Neural crest cell (in vitro differentiated cells): ENCODE measurements at regions not wholly inside any gene's neighbourhood (a gene's known extent, or its start where the extent isn't known, plus 50 kb on each side); places are given as distances from the start of the nearest gene placed in this dataset.

Experiments used
- DNase-seq: peaks from one replicate; pipeline ENCODE4 v3.0.0; 2021; ENCODE audit warnings: low read depth, mixed read lengths, low spot score
- H3K27ac Mint-ChIP-seq: one replicate; pipeline ENCODE4 v1.8.0; 2021; ENCODE audit warnings: mild to moderate bottlenecking, mixed read lengths; ENCODE audit not compliant: unreplicated experiment
- H3K27me3 Mint-ChIP-seq: 2 replicates; pipeline ENCODE4 v1.8.0; 2021; ENCODE audit warnings: low read depth, mild to moderate bottlenecking, mixed read lengths
- H3K36me3 Mint-ChIP-seq: 2 replicates; pipeline ENCODE4 v1.8.0; 2021; ENCODE audit warnings: low read depth, mild to moderate bottlenecking, mixed read lengths
- H3K4me1 Mint-ChIP-seq: 2 replicates; pipeline ENCODE4 v1.8.0; 2021; ENCODE audit warnings: mixed read lengths
- H3K4me3 Mint-ChIP-seq: one replicate; pipeline ENCODE4 v1.8.0; 2021; ENCODE audit warnings: mild to moderate bottlenecking, mixed read lengths
- H3K9me3 Mint-ChIP-seq: 2 replicates; pipeline ENCODE4 v1.8.0; 2021; ENCODE audit warnings: mixed read lengths
- TF ChIP-seq, protein P1 (sequence below): fragments of 200-600 bp; sonication (generic); conservative IDR thresholded peaks from 2 replicates; pipeline ENCODE4 v1.5.0; 2021; ENCODE audit warnings: antibody characterized with exemption, mild to moderate bottlenecking

DNA sequence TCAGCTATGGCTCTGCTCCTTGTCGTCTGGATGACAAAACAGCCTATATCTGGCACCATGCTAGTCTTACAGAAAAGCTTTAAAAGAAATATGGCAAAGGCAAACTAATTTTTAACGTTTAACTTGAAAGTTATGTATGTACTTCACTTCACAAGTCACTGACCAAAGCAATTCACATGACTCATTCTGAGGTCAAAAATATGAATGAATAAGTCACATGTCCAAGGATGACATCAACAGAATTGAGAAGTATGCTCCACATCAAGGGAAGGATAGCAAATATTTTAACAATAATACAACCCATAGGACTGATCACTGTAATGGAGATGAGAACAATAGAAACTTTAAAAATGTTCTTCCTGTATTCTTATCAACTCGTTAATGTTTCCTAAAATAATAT, 1072.6 kb upstream of the NUDT12 start:
- H3K9me3 Mint-ChIP-seq, result peaks cover 3% of the 10 kb centered on the region
- H3K36me3 Mint-ChIP-seq, result no peaks in the 10 kb centered on the region
- TF ChIP-seq, protein P1, sequence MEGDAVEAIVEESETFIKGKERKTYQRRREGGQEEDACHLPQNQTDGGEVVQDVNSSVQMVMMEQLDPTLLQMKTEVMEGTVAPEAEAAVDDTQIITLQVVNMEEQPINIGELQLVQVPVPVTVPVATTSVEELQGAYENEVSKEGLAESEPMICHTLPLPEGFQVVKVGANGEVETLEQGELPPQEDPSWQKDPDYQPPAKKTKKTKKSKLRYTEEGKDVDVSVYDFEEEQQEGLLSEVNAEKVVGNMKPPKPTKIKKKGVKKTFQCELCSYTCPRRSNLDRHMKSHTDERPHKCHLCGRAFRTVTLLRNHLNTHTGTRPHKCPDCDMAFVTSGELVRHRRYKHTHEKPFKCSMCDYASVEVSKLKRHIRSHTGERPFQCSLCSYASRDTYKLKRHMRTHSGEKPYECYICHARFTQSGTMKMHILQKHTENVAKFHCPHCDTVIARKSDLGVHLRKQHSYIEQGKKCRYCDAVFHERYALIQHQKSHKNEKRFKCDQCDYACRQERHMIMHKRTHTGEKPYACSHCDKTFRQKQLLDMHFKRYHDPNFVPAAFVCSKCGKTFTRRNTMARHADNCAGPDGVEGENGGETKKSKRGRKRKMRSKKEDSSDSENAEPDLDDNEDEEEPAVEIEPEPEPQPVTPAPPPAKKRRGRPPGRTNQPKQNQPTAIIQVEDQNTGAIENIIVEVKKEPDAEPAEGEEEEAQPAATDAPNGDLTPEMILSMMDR, result no peak
- no peaks in the 10 kb centered on the region for H3K4me1 Mint-ChIP-seq
- H3K27ac Mint-ChIP-seq, result no peak overlapping the region
- H3K4me3 Mint-ChIP-seq, result no peak overlapping the region
- H3K27me3 Mint-ChIP-seq, result no peaks in the 10 kb centered on the region
- no peak for DNase-seq

DNA sequence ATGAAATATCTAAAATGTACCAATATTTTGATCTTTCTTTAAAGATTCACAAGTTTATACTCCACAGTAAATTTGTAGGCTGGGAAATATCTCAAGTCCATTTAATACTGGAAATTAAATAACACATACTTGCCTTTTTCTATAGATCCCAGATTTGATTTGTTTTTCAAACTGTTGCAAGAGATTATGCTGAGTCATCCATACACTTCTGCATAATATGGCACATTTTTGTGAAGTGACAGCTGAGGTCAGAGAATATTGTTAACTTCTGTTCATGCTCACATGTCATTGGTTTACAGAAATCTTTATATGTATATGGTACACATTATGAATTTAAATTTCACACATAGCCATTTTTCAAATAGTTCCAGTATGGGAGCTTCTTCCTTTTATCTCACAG, 1066.3 kb upstream of the NUDT12 start:
- no peak overlapping the region for H3K4me3 Mint-ChIP-seq
- H3K4me1 Mint-ChIP-seq, result no peaks in the 10 kb centered on the region
- H3K36me3 Mint-ChIP-seq, result peaks cover 7% of the 10 kb centered on the region
- H3K27me3 Mint-ChIP-seq, result no peaks in the 10 kb centered on the region
- H3K27ac Mint-ChIP-seq, result no peak overlapping the region
- TF ChIP-seq, protein P1, result no peak
- H3K9me3 Mint-ChIP-seq, result peaks cover 10% of the 10 kb centered on the region
- no peak for DNase-seq

DNA sequence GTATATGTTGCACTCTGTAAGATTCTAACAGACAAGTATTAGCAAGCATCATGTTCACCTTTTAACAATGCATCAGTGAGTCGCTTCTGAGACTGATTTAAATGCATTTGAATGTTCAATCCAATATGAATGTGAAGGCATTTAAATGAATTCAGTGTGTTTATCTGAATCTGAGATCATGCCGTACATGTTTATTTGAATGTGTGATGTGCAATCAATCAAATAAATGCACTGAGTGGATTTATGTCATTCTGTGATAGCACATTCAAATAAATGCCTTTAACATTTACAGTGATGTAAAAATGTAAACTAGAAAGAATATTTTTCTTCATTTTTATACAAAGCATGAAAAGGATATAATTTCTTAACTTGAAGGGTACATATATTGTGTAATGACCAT, 1063.5 kb upstream of the NUDT12 start:
- TF ChIP-seq, protein P1, result no peak
- no peak for DNase-seq
- Mint-ChIP-seq H3K36me3 (peaks cover 7% of the 10 kb centered on the region), H3K27me3 (no peaks in the 10 kb centered on the region), H3K27ac (no peak overlapping the region), H3K4me1 (no peaks in the 10 kb centered on the region), H3K9me3 (peaks cover 10% of the 10 kb centered on the region), H3K4me3 (no peak overlapping the region)

DNA sequence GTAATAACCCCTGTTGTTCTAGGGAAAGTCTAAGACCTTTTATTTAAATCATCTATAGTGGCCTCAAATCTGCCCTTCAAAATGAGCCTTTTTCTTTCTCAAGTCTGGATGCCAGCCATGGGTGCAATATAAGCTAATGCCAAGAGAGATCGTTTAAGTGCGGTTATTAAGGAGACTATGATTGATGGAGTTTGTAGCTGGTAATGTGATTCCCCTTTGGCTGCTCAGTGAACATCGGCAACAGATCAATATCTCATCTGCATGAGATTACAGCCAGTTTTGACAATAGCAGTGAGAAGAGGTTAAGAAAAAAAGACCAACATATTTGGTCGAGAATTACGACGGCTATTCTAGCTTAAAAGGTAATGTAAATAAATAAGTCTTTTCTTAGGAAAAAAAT, 1049.4 kb upstream of the NUDT12 start:
- no peaks in the 10 kb centered on the region for H3K27me3 Mint-ChIP-seq

DNA sequence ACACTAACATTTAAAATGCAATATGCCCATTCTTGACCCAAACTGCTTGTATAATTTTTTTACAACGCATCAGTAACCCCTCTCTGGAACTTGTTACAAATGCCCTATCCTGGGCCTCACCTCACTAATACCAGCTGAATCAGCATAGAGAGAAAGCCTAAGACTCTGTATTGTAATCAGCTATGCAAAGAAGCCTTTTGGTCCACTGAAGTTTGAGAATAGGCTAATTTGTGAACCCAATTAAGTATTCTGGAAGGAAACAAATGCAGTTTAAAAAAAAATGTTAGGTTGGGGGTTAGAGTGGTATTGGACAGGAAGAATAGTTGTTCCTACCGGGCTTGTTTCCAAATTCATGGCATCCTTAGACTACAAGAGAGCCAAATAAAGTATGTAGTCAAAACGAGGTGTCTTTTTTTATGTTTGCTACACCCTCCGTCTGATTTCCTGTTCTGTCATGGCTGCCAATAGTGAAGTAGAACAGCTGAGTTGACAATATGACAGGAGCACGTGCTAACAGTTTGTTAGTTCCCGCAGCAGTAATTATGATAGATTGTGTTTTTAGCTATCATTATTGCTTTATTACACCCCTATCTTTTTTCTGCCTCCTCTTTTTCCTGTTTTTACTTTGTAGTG, 1048.7 kb upstream of the NUDT12 start:
- no peaks in the 10 kb centered on the region for H3K27me3 Mint-ChIP-seq
- H3K4me3 Mint-ChIP-seq, result no peak overlapping the region
- H3K9me3 Mint-ChIP-seq, result peaks cover 3% of the 10 kb centered on the region
- TF ChIP-seq, protein P1, result no peak
- H3K36me3 Mint-ChIP-seq, result no peaks in the 10 kb centered on the region
- DNase-seq, result no peak
- H3K27ac Mint-ChIP-seq, result no peak overlapping the region
- peaks cover 3% of the 10 kb centered on the region for H3K4me1 Mint-ChIP-seq

More for the DNA sequence above, 1049.4 kb upstream of the NUDT12 start:
- no peak overlapping the region for H3K27ac Mint-ChIP-seq
- TF ChIP-seq, protein P1, result no peak
- DNase-seq, result no peak
- H3K4me3 Mint-ChIP-seq, result no peak overlapping the region
- H3K36me3 Mint-ChIP-seq, result no peaks in the 10 kb centered on the region
- H3K4me1 Mint-ChIP-seq, result no peaks in the 10 kb centered on the region
- peaks cover 3% of the 10 kb centered on the region for H3K9me3 Mint-ChIP-seq
